Hematopoietic multipotent progenitor cell treated with erythropoietin and hydrocortisone succinate and interleukin-3 and kit ligand, for 4 days (in vitro differentiated cells): ENCODE measurements at regions not wholly inside any gene's neighbourhood (a gene's known extent, or its start where the extent isn't known, plus 50 kb on each side); places are given as distances from the start of the nearest gene placed in this dataset.

Experiments used
- DNase-seq: peaks from one replicate; pipeline ENCODE4 v3.0.0-alpha.2; 2015

- no peak for DNase-seq
Measured at GRCh38 chr3:69531576-69532546, 146.0 kb upstream of the FRMD4B start.

GRCh38 chr3:69530554-69530953 lies 144.7 kb upstream of the FRMD4B start:
- no peak for DNase-seq

GRCh38 chr3:69527498-69527897 lies 141.6 kb upstream of the FRMD4B start:
- DNase-seq, result no peak

- no peak for DNase-seq
Measured at GRCh38 chr3:69524816-69525215, 138.9 kb upstream of the FRMD4B start.

GRCh38 chr3:69521286-69521685 lies 135.4 kb upstream of the FRMD4B start:
- DNase-seq, result no peak

GRCh38 chr3:69511361-69511760 lies 125.5 kb upstream of the FRMD4B start:
- DNase-seq, result no peak

GRCh38 chr3:69510481-69511030 lies 124.7 kb upstream of the FRMD4B start:
- no peak for DNase-seq

- peak; percentile 9 for DNase-seq
Measured at GRCh38 chr3:69509288-69509687, 123.4 kb upstream of the FRMD4B start.

GRCh38 chr3:69505770-69506407 lies 120.0 kb upstream of the FRMD4B start:
- DNase-seq, result no peak

- no peak for DNase-seq
Measured at GRCh38 chr3:69504232-69504631, 118.3 kb upstream of the FRMD4B start.

GRCh38 chr3:69500604-69501003 lies 114.7 kb upstream of the FRMD4B start:
- peak; percentile 18 for DNase-seq

GRCh38 chr3:69499899-69500421 lies 114.1 kb upstream of the FRMD4B start:
- peak; percentile 10 for DNase-seq

GRCh38 chr3:69499422-69499821 lies 113.5 kb upstream of the FRMD4B start:
- DNase-seq, result no peak

- no peak for DNase-seq
Measured at GRCh38 chr3:69496856-69497255, 111.0 kb upstream of the FRMD4B start.

GRCh38 chr3:69494185-69494584 lies 108.3 kb upstream of the FRMD4B start:
- DNase-seq, result peak; percentile 79

GRCh38 chr3:69493157-69493556 lies 107.3 kb upstream of the FRMD4B start:
- no peak for DNase-seq

- DNase-seq, result peak; percentile 53
Measured at GRCh38 chr3:69491975-69492374, 106.1 kb upstream of the FRMD4B start.

- DNase-seq, result no peak
Measured at GRCh38 chr3:69490971-69491370, 105.1 kb upstream of the FRMD4B start.

GRCh38 chr3:69490235-69490634 lies 104.3 kb upstream of the FRMD4B start:
- peak; percentile 87 for DNase-seq

GRCh38 chr3:69488026-69488425 lies 102.1 kb upstream of the FRMD4B start:
- no peak for DNase-seq

GRCh38 chr3:69485489-69485888 lies 99.6 kb upstream of the FRMD4B start:
- no peak for DNase-seq

- DNase-seq, result no peak
Measured at GRCh38 chr3:69484507-69485393, 98.9 kb upstream of the FRMD4B start.

- DNase-seq, result no peak
Measured at GRCh38 chr3:69483449-69483848, 97.6 kb upstream of the FRMD4B start.
